A549 (cell line): ENCODE measurements at regions not wholly inside any gene's neighbourhood (a gene's known extent, or its start where the extent isn't known, plus 50 kb on each side); places are given as distances from the start of the nearest gene placed in this dataset.

Experiments used
- CEBPB ChIP-seq, 2 experiments: fragments of >200 bp in 1 of 2; sonication (Bioruptor Twin) in 1 of 2; formaldehyde crosslinking in 1 of 2; IDR thresholded peaks; 2 replicates each; pipeline ENCODE4 v1.6.1; 2012 to 2016
- CHD2 ChIP-seq: fragments of 150-350 bp; IDR thresholded peaks from 2 replicates; pipeline ENCODE4 v1.6.1; 2014; ENCODE audit warnings: low read length; ENCODE audit not compliant: partially characterized antibody
- CHD4 ChIP-seq: fragments of 200-600 bp; sonication (generic); IDR thresholded peaks from 2 replicates; pipeline ENCODE4 v1.6.1; 2016; ENCODE audit warnings: antibody characterized with exemption, mild to moderate bottlenecking, borderline replicate concordance
- EHF ChIP-seq: fragments of 250-450 bp; sonication (Bioruptor Pico); IDR thresholded peaks from 2 replicates; pipeline ENCODE4 v1.5.0; 2020; ENCODE audit warnings: mild to moderate bottlenecking
- HDAC2 ChIP-seq: fragments of 200-600 bp; sonication (generic); IDR thresholded peaks from 2 replicates; pipeline ENCODE4 v1.6.1; 2016
- HEYL ChIP-seq: fragments of 250-450 bp; sonication (Bioruptor Pico); IDR thresholded peaks from 2 replicates; pipeline ENCODE4 v1.8.0; 2021; ENCODE audit warnings: mild to moderate bottlenecking, moderate library complexity
- HOXB13 ChIP-seq: fragments of 250-450 bp; sonication (Bioruptor Pico); IDR thresholded peaks from 2 replicates; pipeline ENCODE4 v1.5.0; 2020; ENCODE audit warnings: low read depth, mild to moderate bottlenecking, moderate library complexity
- HOXB5 ChIP-seq: fragments of 250-450 bp; sonication (Bioruptor Pico); IDR thresholded peaks from 2 replicates; pipeline ENCODE4 v1.5.0; 2020; ENCODE audit warnings: mild to moderate bottlenecking, moderate library complexity
- JUN ChIP-seq, 2 experiments: fragments of >200 bp; sonication (Bioruptor Twin); formaldehyde crosslinking; IDR thresholded peaks; 2 replicates in 1 of 2; 3 replicates in 1 of 2; pipeline ENCODE4 v1.6.1; 2016 to 2017
- KDM1A ChIP-seq: fragments of 200-600 bp; sonication (generic); IDR thresholded peaks from 2 replicates; pipeline ENCODE4 v1.6.1; 2016; ENCODE audit warnings: low read depth, mild to moderate bottlenecking
- MAFK ChIP-seq: fragments of 450-650 bp; IDR thresholded peaks from 2 replicates; pipeline ENCODE4 v1.6.1; 2014; ENCODE audit not compliant: partially characterized antibody
- MAZ ChIP-seq: fragments of 150-350 bp; IDR thresholded peaks from 2 replicates; pipeline ENCODE4 v1.6.1; 2014; ENCODE audit warnings: antibody characterized with exemption, low read depth, low read length, borderline replicate concordance
- NFE2L2 ChIP-seq: fragments of 150-350 bp; conservative IDR thresholded peaks from 2 replicates; pipeline ENCODE4 v1.6.1; 2014; ENCODE audit warnings: low read length
- NR3C1 ChIP-seq: fragments of >200 bp; sonication (Bioruptor Twin); formaldehyde crosslinking; IDR thresholded peaks from 3 replicates; pipeline ENCODE4 v1.6.1; 2017
- RAD21 ChIP-seq, 2 experiments: fragments of >200 bp in 1 of 2; sonication (Bioruptor Twin) in 1 of 2; formaldehyde crosslinking in 1 of 2; IDR thresholded peaks in 1 of 2; conservative IDR thresholded peaks in 1 of 2; 2 replicates in 1 of 2; 3 replicates in 1 of 2; pipeline ENCODE4 v1.6.1; 2012 to 2018; ENCODE audit warnings: inconsistent platforms in 1 of 2
- RARB ChIP-seq: fragments of 250-450 bp; sonication (Bioruptor Pico); IDR thresholded peaks from 2 replicates; pipeline ENCODE4 v1.8.0; 2021; ENCODE audit warnings: mild to moderate bottlenecking, moderate library complexity
- RCOR1 ChIP-seq: fragments of 150-350 bp; IDR thresholded peaks from 2 replicates; pipeline ENCODE4 v1.6.1; 2014; ENCODE audit warnings: antibody characterized with exemption, low read length, low read depth
- RFX5 ChIP-seq: fragments of 450-650 bp; IDR thresholded peaks from 2 replicates; pipeline ENCODE4 v1.7.1; 2014; ENCODE audit warnings: antibody characterized with exemption, mild to moderate bottlenecking, moderate library complexity
- SREBF2 ChIP-seq: fragments of 450-650 bp; IDR thresholded peaks from 2 replicates; pipeline ENCODE4 v1.6.1; 2014; ENCODE audit warnings: mild to moderate bottlenecking, moderate library complexity
- TFCP2L1 ChIP-seq: fragments of 250-450 bp; sonication (Bioruptor Pico); IDR thresholded peaks from 2 replicates; pipeline ENCODE4 v1.5.0; 2021; ENCODE audit warnings: mild to moderate bottlenecking
- ZC3H11A ChIP-seq: fragments of 450-650 bp; IDR thresholded peaks from 2 replicates; pipeline ENCODE4 v1.6.1; 2014; ENCODE audit warnings: antibody characterized with exemption, mild to moderate bottlenecking
- ZNF302 ChIP-seq: fragments of 250-450 bp; sonication (Bioruptor Pico); IDR thresholded peaks from 2 replicates; pipeline ENCODE4 v1.9.0; 2021; ENCODE audit warnings: inconsistent platforms, mild to moderate bottlenecking, moderate library complexity
- TF ChIP-seq, protein P1 (sequence below): fragments of 200-600 bp; sonication (generic); IDR thresholded peaks from 2 replicates; pipeline ENCODE4 v1.6.1; 2016; ENCODE audit warnings: antibody characterized with exemption, mild to moderate bottlenecking, moderate library complexity
- TF ChIP-seq, protein P2 (sequence below): IDR thresholded peaks from 2 replicates; pipeline ENCODE4 v1.6.1; 2012
- TF ChIP-seq, protein P3 (sequence below): IDR thresholded peaks from 2 replicates; pipeline ENCODE4 v1.6.1; 2012; ENCODE audit warnings: low read depth, borderline replicate concordance
- TF ChIP-seq, protein P4 (sequence below): fragments of >200 bp; sonication (Bioruptor Twin); formaldehyde crosslinking; IDR thresholded peaks from 2 replicates; pipeline ENCODE4 v1.6.1; 2016

DNA sequence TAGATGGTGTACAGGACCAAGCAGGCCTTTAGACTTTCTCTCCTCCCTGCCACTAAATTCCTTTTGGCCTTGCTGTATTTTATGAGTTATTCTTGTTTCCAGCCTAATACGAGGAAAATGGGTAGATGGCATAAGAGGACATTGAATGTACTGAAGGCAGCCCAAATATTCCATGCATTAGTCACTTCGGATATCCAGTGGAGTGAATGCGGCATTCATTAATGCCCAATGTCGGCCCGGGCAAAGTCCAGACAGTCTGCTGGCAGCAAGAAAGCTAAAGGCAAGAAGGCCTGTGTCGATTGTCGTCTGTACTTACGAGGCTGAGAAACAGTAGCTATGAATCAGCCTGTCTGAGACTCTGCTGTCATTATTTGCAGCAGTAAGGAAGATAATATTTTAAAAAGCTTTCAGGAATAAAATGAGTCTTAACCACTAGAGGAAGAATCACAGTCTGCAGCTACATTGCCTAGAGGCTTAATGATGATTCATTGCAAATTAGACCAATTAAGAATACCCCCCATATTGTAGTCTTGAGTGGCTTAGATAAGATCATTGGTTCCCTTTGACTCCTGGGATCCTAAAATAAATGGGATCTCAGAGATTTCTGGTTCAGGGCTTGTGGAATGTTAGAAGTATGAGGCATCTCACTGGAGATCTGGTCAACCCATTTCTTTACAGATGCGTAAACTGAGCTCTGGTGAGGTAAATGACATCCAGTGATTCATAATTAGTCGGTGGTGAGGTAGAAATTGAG is 534.1 kb upstream of the JAG1 start (continued):
- TF ChIP-seq, protein P1, sequence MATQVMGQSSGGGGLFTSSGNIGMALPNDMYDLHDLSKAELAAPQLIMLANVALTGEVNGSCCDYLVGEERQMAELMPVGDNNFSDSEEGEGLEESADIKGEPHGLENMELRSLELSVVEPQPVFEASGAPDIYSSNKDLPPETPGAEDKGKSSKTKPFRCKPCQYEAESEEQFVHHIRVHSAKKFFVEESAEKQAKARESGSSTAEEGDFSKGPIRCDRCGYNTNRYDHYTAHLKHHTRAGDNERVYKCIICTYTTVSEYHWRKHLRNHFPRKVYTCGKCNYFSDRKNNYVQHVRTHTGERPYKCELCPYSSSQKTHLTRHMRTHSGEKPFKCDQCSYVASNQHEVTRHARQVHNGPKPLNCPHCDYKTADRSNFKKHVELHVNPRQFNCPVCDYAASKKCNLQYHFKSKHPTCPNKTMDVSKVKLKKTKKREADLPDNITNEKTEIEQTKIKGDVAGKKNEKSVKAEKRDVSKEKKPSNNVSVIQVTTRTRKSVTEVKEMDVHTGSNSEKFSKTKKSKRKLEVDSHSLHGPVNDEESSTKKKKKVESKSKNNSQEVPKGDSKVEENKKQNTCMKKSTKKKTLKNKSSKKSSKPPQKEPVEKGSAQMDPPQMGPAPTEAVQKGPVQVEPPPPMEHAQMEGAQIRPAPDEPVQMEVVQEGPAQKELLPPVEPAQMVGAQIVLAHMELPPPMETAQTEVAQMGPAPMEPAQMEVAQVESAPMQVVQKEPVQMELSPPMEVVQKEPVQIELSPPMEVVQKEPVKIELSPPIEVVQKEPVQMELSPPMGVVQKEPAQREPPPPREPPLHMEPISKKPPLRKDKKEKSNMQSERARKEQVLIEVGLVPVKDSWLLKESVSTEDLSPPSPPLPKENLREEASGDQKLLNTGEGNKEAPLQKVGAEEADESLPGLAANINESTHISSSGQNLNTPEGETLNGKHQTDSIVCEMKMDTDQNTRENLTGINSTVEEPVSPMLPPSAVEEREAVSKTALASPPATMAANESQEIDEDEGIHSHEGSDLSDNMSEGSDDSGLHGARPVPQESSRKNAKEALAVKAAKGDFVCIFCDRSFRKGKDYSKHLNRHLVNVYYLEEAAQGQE, result no peak
- TF ChIP-seq RARB (CRISPR knock-in tag) (no peak), NFE2L2 (no peak), SREBF2 (no peak), MAZ (no peak), ZNF302 (CRISPR knock-in tag) (no peak), MAFK (peak; percentile 53), RCOR1 (peak; percentile 91; the same call in 1 of the 2 replicates), RAD21 (conservative IDR thresholded peaks at IDR 0.05 in 1 of 2, IDR thresholded peaks at IDR 0.05 in 1 of 2) (peak; percentile 57 to 80), EHF (CRISPR knock-in tag) (peak; percentile 48; the same call in 1 of the 2 replicates), ZC3H11A (no peak), CEBPB (IDR thresholded peaks at IDR 0.05) (peak in 1 of 2 experiments; percentile 47; a peak in 2 of 4 replicates), CHD2 (no peak), TFCP2L1 (CRISPR knock-in tag) (no peak), JUN (IDR thresholded peaks at IDR 0.05) (peak; percentile 87 to 89), HOXB5 (CRISPR knock-in tag) (peak; percentile 67), NR3C1 (no peak), HEYL (no peak), RFX5 (no peak), CHD4 (no peak; the same call in 1 of the 2 replicates), KDM1A (peak; percentile 89), HDAC2 (no peak; the same call in 1 of the 2 replicates), HOXB13 (CRISPR knock-in tag) (peak; percentile 60; the same call in 1 of the 2 replicates)
- TF ChIP-seq, protein P2, sequence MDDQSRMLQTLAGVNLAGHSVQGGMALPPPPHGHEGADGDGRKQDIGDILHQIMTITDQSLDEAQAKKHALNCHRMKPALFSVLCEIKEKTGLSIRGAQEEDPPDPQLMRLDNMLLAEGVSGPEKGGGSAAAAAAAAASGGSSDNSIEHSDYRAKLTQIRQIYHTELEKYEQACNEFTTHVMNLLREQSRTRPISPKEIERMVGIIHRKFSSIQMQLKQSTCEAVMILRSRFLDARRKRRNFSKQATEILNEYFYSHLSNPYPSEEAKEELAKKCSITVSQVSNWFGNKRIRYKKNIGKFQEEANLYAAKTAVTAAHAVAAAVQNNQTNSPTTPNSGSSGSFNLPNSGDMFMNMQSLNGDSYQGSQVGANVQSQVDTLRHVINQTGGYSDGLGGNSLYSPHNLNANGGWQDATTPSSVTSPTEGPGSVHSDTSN, result peak; percentile 67; the same call in 1 of the 2 replicates
- TF ChIP-seq, protein P3, sequence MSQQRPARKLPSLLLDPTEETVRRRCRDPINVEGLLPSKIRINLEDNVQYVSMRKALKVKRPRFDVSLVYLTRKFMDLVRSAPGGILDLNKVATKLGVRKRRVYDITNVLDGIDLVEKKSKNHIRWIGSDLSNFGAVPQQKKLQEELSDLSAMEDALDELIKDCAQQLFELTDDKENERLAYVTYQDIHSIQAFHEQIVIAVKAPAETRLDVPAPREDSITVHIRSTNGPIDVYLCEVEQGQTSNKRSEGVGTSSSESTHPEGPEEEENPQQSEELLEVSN, result no peak
- TF ChIP-seq, protein P4, sequence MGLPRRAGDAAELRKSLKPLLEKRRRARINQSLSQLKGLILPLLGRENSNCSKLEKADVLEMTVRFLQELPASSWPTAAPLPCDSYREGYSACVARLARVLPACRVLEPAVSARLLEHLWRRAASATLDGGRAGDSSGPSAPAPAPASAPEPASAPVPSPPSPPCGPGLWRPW, result no peak
